Left ventricle myocardium inferior (tissue), 1 donor: ENCODE measurements at regions not wholly inside any gene's neighbourhood (a gene's known extent, or its start where the extent isn't known, plus 50 kb on each side); places are given as distances from the start of the nearest gene placed in this dataset.

ENCODE experiments used
- DNase-seq: peaks from one replicate; pipeline ENCODE4 v3.0.0-alpha.2; 2020
- H3K27ac ChIP-seq: fragments of 200-600 bp; replicated peaks from 2 replicates; pipeline ENCODE4 v1.8.0; 2021
- H3K27me3 ChIP-seq: fragments of 200-600 bp; 2 replicates; pipeline ENCODE4 v1.8.0; 2021; ENCODE audit warnings: low read depth
- H3K36me3 ChIP-seq: fragments of 200-600 bp; 2 replicates; pipeline ENCODE4 v1.8.0; 2021
- H3K4me1 ChIP-seq: fragments of 200-600 bp; 2 replicates; pipeline ENCODE4 v1.8.0; 2021
- H3K4me3 ChIP-seq: fragments of 200-600 bp; 2 replicates; pipeline ENCODE4 v1.8.0; 2021; ENCODE audit warnings: mild to moderate bottlenecking, moderate library complexity
- H3K9me3 ChIP-seq: fragments of 200-600 bp; replicated peaks from 2 replicates; pipeline ENCODE4 v1.8.0; 2021
- CTCF ChIP-seq: fragments of 200-600 bp; IDR thresholded peaks from 2 replicates; pipeline ENCODE4 v1.8.0; 2021; ENCODE audit warnings: antibody characterized with exemption, mild to moderate bottlenecking, borderline replicate concordance
- intact Hi-C: fragments of 100-400 bp; cut with micrococcal nuclease; formaldehyde crosslinking; loops from one replicate; pipeline ENCODE4 v1.11.0; 2022
- donor health status: DM: no; HTN: yes; CAD: no; lungs with severe emphysema.

- intact Hi-C loops, result no loop called here
- Histone ChIP-seq H3K9me3 (no peaks in the 10 kb centered on the region), H3K4me1 (peaks cover 60% of the 10 kb centered on the region), H3K4me3 (no peak overlapping the region), H3K36me3 (peaks cover 24% of the 10 kb centered on the region), H3K27ac (peak overlapping the region; percentile 46), H3K27me3 (no peaks in the 10 kb centered on the region)
- TF ChIP-seq CTCF, result no peak
- DNase-seq, result no peak
Measured at GRCh38 chr5:168227973-168228615, 63.4 kb upstream of the WWC1 start.

DNA sequence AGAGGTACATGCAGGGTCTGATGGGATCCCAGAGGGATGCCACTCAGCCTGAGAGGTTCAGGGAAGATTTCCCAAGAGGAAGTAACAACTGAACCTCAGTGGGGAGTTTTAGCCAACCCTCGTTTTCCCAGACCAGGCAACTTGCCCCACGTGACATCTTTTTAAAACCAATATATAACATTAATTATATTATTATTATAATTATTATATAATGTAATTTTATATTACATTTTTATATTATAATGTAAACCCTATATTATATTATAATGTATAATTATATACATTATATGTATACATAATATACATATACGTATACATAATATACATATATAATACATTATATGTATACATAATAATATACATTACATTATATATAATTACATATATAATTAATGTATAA, 62.8 kb upstream of the WWC1 start:
- H3K9me3 ChIP-seq, result no peaks in the 10 kb centered on the region
- peak overlapping the region; percentile 46 for H3K27ac ChIP-seq
- DNase-seq, result no peak
- no peaks in the 10 kb centered on the region for H3K27me3 ChIP-seq
- H3K36me3 ChIP-seq, result peaks cover 24% of the 10 kb centered on the region
- no peak overlapping the region for H3K4me3 ChIP-seq
- TF ChIP-seq CTCF, result no peak
- H3K4me1 ChIP-seq, result peaks cover 60% of the 10 kb centered on the region
- intact Hi-C loops, result no loop called here

DNA sequence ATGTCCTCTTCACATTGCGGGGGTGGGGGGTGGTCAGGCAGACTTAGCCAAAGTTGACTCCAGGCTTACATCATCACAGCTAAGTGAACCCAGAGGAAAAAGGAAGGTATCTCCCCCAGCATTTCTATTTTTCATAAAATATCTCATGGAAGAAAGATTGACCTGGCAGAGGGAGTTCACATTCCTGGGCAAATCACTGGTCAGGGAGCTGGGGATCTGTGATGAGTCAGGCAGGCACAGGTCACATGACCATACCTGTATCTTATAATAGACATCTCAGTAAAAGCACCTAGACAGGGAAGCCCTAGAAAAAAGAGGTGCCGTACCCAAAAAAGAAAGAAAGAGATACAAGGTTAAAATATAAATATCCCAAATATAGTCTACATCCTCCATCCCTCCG, 57.3 kb upstream of the WWC1 start:
- no peak overlapping the region for H3K4me3 ChIP-seq
- DNase-seq, result no peak
- H3K27ac ChIP-seq, result no peak overlapping the region
- TF ChIP-seq CTCF, result no peak
- H3K4me1 ChIP-seq, result peaks cover 21% of the 10 kb centered on the region
- H3K27me3 ChIP-seq, result no peaks in the 10 kb centered on the region
- no peaks in the 10 kb centered on the region for H3K9me3 ChIP-seq
- peaks cover 6% of the 10 kb centered on the region for H3K36me3 ChIP-seq
- intact Hi-C loops, result no loop called here

- H3K4me3 ChIP-seq, result no peak overlapping the region
- no peaks in the 10 kb centered on the region for H3K4me1 ChIP-seq
- no peak overlapping the region for H3K27ac ChIP-seq
- no peaks in the 10 kb centered on the region for H3K27me3 ChIP-seq
- H3K36me3 ChIP-seq, result no peaks in the 10 kb centered on the region
- TF ChIP-seq CTCF, result no peak
- intact Hi-C loops, result no loop called here
- no peaks in the 10 kb centered on the region for H3K9me3 ChIP-seq
- DNase-seq, result no peak
Measured at GRCh38 chr5:168238463-168238862, 53.0 kb upstream of the WWC1 start.

DNA sequence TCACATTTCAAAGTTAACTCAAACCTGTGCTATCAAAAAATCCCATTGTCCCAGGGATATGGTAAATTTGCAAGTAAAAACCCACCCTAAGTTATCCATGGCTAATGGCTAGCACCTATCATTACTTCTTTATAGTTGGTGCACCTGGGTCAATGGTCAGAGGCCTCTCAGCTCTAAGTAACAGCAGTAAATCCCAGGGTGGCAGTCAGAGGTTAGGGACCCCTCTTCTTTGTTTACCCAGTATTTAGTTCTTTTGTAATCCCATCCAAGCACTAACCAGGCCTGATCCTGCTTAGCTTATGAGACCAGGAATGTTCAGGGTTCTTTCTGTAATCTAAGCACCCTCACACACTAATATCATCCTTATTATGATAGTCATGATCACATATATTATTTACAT, 52.1 kb upstream of the WWC1 start:
- intact Hi-C loops, result no loop called here
- no peaks in the 10 kb centered on the region for H3K27me3 ChIP-seq
- H3K4me1 ChIP-seq, result no peaks in the 10 kb centered on the region
- H3K36me3 ChIP-seq, result peaks cover under 1% of the 10 kb centered on the region
- TF ChIP-seq CTCF, result no peak
- no peak for DNase-seq
- H3K27ac ChIP-seq, result no peak overlapping the region
- H3K4me3 ChIP-seq, result no peak overlapping the region
- H3K9me3 ChIP-seq, result no peaks in the 10 kb centered on the region
